ENCODE measurements at regions not wholly inside any gene's neighbourhood (a gene's known extent, or its start where the extent isn't known, plus 50 kb on each side); places are given as distances from the start of the nearest gene placed in this dataset.

DNA sequence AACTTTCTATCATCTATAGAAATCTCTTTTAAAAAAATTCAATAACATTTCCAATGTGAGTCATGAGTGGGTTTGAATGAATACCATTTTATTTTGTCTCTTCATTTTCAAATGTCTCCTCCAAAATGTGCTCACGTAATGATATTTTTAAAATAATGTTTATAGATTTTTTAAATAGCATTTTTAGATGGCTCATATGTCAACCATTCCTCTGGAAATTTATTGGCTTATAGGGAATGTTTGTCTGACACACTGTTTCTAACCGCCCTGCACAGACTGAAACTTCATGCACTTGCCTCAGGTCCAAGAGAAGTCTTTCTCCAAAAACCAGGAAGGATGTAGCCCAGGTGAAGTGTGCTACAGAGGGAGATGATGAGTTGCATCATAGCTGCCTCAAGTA is 88.8 kb upstream of the PLEKHG7 start:
- ATAC-seq, result no peak

DNA sequence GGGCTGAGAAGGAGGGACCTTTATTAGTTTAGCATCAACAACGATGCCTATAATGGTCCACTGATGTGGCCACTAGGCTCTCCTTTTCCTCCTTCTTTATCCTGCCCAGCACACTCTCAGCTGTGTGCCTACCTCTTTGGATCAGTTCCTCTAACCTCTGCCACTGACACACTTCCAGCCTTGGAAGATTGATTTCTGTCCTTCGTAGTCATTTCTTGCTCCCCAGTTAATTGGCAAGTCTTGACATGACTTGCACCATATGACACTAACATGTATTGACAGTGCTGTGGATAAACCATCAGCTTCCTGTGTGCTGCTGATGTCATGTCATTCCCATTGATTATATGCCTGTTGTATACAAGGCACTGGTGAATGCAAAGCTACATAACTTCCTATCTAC is 90.2 kb upstream of the PLEKHG7 start:
- peak; percentile 44 to 45 for ATAC-seq

DNA sequence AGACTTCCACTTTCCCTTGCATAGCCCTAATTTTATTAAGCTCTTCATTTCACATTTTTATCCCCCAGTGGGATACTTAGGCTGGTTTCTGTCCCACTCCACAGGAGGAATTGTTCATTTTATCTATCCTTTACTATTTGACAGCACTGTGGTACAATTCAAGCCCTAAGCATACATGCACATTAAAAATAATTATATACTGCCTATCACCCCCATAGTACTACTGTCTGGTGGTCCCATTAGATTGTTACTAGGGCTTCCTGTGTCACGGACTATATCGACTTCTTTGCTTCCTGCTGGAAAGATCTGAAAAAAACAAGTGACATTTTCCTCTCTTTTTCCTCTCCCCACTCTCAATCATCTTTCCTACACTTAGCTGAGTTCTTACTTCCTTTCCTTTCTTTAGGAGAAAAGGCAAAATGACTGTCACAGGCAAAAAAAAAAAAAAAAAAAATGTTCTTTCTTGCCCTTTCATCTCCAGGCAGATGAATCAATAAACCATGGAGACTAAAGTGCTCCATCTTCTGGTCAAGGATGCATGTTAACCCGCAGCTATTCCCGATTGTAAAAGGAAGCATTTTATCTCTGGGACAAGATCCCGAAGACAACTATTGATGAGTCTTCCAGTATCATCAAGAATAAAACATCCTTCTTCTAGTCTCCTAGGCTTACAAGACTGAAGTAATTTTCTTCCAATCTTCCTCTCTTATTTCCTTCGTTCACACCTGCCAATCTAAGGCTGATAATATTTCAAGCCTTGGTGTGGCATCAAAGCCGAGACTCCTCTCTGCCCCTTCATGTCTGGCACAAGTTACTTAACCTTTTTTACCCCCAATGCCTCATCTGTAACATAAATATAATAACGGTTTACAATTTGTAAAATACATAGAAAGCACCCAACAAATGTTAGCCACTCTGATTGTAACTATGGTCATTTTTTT is 94.4 kb upstream of the PLEKHG7 start:
- ATAC-seq, result no peak

DNA sequence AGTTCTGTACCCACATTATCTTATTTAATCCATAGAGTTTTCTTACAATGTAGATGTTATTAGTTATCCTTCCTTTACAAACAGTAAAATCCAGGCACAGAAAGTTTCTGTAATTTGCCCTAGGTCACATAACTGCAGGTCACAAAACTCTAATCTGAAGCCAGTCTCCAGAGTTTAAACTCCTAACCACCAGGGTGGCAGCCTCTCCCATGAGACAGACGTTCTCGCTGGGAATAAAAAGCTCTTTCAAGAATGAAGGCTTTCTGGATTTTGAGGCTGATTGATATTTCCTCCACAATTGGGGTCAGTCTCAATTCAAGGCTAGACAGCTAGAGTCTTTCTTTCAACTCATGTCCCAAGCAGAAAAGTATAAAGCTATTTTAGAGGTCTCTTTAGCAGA is 95.8 kb upstream of the PLEKHG7 start:
- ATAC-seq, result no peak

DNA sequence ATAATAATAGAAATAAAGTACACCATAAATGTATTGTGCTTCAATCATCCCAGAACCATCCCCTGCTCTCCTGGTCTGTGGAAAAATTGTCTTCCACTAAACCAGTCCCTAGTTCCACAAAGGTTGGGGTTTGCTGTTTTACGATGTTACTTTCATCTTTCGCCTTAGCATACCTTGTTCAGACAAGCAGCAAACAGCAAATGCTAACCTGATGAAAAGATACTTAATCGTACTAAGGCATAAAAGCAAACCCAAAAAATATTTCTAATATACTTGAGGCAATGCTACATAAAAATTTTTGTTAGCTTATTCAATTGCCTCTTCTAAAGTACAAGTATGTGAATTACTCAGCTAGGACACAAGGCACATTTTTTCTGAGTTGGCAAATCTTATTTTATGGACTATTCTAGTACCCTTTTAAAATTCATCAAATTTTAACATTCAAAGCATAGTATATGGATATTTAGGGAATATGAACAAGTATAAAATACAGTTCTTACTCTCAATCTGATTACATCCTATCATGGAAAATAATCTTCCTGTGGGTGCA is 97.1 kb upstream of the PLEKHG7 start:
- ATAC-seq, result no peak

DNA sequence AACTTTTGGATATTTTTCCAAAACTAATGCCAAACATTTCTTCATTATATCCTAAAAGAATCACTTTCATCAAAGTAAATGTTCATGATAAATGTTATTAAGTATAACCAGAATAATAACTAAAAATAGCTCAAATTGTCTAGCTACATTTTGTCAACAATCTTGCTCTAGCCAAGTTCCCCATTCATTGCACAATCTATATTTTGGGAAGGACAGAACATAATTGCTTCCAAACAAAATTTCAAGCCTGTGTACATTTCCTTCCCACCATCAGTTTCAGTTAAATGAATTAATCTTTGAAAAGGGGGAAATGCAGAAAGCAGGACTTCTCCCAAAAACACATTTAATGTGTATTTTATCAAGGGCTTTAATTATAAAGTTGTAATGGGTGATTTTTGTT is 98.0 kb upstream of the PLEKHG7 start:
- no peak for ATAC-seq

DNA sequence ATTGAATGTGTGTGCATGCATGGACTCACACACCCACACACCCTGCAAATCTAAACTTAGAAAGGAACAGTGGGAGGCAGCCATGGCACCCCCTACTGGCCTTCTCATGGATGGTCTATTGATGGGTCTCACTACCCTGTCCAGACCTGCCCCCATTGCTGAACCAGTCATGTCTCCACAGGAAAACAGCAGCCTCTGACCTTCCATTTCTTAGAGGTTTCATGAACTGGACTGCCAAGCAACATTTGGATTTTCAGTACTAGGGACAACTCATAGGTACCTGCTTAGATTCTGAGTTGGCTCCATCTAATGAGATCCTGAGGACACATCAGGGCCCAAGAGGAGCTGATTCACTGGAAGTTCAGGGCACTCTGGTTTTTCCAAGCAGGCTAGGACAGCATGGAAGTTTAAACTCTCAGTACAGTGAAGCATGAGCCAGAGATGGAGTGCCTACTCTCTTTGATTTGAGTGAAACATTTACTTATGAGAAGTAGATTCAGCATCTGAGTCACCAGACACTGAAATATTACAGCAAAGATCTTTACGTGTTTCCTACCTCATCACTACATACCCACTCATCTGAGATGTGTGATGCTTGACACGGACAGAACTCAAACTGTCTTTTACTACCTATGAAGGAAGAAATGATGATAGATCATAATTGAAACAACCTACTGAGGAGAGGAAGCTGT is 98.9 kb upstream of the PLEKHG7 start:
- ATAC-seq, result peak; percentile 97 to 98

DNA sequence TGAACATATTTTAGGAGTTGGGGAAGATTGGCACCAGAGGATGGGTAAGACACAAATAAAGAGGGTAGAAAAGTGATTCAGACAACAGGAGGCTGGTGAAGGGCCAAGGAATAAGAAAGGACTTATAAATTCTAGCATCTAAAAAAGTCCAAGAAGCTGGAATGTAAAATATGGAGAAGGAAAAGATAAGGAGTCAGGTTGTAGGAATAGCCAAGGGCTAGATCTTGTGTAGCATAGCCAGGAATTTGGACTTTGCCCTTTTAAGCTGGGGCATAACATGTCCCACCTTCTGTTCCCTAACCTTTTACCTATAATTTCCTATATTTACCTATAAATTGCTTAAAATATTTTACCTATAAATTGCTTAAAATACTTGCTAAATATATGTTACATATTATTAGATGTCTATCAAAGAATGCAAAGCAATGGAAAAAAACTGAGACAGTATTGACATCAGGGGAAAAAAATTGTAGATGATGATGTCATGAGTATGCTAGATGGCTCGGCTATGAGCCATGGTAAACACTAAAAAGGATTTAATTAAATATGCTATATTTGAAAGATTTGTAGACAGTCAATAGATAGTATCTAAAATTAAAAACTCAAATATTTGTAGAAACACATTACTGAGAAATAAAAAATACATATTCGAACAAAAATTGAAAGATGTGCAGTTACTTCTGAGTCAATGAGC is 99.7 kb upstream of the PLEKHG7 start:
- ATAC-seq, result no peak

DNA sequence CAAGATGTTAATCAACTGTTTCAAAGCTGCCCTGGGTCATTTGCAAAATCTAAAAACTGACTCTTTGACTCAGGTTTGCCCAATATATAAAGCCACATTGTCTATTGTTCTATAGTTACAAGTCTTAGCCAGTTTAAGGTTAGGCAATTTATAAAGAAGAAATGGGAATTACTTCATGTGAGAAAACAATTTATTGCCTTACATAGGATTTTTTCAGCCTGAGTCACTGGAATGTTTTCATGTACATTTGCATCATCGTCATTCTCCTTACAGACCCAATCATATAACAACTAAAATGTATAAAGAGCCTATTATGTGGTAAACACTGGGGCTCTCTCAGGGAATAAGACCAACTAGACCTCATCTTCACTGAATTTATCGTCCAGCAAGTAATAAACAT is 100.3 kb upstream of the PLEKHG7 start:
- no peak for ATAC-seq

DNA sequence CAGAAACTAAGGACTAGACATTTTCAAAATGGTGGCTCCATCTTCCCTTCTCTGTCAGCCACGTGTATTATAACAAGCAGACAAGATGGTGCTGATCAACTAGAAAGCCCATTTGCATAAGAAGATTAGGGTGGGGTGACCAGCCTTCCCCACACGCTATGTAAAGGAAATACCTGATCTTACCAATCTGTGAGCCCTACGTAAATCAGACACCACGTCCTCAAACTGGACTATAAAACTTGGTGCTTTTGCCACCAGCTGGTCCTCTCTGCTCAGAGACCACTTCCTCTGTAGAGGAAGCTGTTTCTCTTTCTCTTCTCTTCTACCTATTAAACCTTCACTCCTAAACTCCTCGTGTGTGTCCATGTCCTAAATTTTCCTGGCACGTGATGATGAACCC is 101.1 kb upstream of the PLEKHG7 start:
- ATAC-seq, result no peak

DNA sequence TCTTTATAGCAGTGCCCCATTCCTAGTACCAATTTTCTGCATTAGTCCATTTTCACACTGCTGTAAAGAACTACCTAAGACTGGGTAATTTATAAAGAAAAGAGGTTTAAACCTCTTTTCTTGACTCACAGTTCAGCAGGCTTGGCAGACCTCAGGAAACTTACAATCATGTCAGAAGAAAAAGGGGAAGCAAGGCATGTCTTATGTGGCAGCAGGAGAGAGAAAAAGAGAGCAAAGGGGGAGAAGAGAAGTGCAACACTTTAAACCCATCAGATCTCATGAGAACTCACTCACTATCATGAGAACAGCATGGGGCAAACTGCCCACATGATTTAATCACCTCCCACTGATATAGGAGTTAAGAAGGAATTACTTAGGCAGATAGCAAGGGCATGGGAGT is 101.6 kb upstream of the PLEKHG7 start:
- ATAC-seq, result no peak

DNA sequence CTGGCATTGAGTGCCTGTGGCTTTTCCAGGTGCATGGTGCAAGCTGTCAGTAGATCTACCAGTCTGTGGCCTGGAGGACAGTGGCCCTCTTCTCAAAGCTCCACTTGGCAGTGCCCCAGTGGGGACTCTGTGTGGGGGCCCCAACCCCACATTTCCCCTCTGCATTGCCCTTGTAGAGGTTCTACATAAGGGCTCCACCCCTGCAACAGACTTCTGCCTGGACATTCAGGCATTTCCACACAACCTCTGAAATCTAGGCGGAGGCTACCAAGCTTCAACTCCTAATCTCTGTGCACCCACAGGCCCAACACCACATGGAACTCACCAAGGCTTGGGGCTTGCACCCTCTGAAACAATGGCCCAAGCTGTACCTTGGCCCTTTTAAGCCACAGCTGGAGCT is 102.7 kb upstream of the PLEKHG7 start:
- no peak for ATAC-seq

DNA sequence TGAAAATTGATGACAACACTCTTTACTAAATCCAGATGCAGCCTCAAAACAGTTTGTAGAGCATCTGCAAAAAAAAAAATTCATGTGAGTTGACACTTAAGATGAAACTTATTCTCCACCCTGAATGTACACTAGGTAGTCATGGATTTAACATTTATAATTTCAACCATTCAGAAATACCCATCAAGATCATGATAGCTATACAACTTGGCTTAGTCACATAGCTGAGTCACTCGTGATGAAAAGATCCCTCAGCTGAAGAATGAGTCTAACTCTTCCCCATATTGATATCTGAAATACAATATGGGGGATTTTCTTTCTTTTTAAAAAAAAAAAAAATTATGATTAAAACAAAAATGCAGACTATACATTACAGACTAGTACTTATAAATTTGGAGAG is 104.8 kb upstream of the PLEKHG7 start:
- peak; percentile 69 to 70 for ATAC-seq

DNA sequence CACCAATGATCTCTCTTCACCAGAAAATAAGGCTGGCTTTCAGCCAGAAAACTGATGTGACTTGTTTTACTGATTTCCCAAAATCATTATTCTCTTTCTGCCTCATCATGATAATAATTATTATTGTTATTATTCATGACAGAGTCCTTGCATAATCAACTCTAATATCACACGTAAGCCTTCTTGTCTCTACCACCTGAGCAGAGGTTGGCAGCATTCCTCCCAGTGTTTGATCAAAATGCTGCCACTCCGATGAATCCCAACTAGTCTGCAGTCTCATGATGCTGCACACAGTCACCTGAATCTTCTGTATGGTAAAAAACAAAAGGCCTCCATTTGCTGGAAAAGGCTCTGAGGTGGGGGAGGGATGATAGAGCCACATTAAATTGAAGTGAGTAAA is 105.7 kb upstream of the PLEKHG7 start:
- no peak for ATAC-seq

DNA sequence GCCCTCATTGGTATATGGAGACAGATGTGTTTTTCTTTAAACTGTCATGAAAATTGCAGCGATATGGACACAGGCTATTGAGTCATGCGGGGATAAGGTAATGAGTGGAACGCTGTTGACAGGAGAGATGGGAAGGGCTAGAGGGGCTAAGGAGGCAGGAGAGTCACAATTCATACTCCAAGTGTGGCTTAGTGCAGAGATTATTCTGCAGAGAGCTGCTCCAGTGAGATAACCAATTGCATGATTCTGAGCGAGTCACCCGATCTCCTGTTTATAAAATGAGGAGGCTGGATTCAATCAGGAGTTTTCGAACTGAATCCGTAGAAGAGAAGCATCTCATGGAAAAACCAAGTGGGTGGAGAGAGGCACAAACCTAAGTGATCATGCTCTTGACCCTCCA is 106.4 kb upstream of the PLEKHG7 start:
- no peak for ATAC-seq

DNA sequence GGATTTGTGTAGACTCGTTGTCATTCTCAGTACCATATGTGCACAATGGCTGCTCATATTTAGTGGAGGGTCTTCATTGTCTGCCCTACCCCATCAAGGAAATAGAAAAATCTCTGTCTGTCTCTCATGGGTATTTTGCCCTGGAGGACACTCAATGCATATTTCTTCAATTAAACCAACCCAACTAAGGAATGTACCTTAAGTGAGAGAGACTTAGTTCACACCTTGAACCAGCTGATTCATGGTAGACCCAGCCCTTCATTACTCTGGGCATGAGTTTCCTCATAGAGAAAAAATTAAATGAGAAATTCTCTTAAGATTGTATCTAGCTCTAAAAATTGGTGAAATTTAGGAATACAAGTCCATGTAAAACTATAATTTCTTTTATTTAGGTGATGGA is 107.1 kb upstream of the PLEKHG7 start:
- no peak for ATAC-seq

DNA sequence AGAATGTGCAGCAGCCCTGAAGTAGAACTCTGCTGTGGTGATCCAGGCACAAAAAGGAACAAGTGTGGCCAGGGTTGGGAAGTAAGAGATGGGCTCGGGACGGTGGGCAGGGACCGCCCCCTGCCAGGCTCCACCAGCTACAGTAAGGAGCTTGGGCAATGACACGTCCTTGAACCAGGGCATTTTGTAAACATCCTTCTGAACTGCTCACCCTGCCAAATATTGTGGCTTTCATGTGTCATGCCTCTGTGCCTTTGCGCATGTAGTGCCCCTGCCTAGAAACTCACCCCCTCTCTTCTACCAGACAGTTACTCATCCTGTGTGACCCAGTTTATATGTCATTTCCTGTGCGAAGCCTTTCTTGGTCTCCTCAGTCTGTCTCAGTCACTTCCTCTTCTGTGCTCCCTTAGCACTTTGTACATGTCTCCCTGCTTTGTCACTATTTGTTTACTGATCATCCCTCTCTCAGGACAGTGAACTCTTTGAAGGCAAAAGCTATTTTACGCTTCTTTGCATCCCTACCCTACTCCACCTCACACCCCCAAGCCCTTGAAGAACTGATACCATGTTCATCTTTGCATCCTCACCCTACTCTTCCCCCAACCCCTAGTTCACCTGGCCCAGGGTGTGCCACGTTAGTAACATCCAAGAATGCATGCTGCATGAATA is 108.9 kb upstream of the PLEKHG7 start:
- ATAC-seq, result peak; percentile 90 to 92

DNA sequence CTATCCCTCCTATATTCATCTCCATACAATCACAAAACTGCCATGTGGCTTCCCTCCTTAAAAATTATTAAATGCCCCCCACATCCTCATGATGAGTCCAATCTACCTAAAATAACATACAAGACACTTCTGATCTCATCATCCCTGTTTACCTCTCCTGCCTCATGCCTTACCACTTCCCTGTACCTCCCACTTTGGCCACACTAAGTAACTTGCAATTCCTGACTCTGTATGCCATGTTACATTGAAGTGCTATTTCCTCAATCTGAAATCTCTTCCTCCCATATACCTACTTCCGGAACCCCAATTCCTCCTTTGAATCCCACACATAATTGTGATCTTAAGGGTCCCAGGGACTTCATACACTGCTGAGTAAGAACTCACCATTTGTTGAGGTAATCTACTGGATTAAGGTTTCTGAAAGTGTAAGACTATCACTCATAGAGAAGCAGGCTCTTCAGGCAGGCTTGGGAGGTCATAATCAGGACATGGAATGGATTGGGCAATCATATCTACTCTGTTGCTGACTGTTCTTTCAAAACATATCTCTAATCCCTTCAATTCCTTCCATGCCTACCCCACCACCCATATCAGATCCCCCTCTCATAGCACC is 117.6 kb upstream of the PLEKHG7 start:
- no peak for ATAC-seq

DNA sequence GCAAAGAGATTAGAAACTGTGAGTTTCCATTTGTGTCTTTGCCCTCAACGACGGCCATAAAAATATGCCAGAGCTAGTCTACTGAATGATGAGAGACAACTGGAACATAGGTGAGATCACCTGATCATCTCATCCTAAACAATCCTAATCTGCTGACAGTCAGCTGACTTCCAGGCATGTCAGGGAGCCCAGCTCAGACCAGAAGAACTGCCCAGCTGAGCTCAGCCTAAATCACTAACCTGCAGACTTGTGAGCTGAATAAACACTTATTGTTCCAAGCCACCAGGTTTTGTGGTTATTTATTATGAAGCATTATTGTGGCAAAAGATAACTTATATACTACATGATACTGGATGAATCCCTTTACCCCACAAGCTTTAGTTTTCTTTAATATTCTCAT is 118.9 kb upstream of the PLEKHG7 start:
- ATAC-seq, result no peak

DNA sequence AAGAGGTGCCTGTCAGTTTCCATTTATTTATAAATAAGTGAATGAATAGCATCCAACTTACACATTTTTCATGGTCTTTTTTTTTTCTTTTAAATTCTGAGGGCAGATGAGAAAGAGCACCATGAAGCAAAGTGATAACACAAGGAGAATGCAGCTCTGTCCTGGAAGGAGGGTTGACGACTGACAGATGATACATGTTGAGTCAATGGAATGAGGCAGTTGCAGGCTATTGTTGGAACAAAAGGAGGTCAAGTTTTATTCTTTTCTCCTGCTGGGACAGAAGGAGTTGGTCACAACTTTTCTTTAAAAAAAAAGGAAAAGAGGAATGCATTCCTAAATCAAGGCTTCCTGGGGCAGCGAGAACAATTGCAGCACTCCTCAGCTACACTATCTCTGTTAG is 119.9 kb upstream of the PLEKHG7 start:
- ATAC-seq, result no peak

DNA sequence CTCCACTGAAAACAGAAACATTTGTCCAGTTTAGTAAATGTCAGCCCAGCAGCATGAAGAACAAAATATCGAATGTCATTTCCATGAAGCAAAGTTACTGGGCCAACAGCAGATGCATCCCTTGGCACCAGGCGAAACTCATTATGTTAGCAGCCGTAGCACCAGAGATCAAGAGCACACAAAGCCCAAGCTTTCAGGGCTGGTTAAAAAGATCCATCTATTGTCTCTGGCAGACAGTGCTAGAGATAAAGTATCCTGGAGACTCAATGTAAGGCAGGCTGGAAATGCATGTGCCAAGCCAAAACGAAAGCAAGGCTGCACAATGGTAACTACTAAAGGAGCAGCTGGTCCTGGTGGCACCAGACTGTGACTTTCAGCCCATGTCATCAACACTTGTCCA is 120.3 kb upstream of the PLEKHG7 start:
- ATAC-seq, result no peak

DNA sequence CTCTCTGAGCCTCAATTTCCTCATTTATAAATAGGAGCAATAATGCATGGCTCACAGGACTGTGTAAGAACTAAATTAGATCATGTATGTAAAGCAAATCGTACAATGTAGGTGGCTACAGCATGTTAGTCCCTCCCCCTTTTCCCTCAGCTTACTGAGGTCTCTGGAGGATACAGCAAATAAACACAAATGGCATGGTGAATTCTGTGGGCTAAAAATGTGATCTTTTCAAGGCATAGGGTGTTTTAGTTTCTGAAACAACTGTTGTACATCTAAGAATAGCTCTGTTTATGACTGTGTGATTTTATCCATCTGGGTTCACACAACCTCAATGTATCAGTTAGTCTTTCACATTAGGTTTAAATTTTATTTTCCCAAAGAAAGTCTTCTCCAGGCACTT is 121.2 kb upstream of the PLEKHG7 start:
- ATAC-seq, result no peak
